ENCODE measurements at regions not wholly inside any gene's neighbourhood (a gene's known extent, or its start where the extent isn't known, plus 50 kb on each side); places are given as distances from the start of the nearest gene placed in this dataset.

- intact Hi-C loops (cut with micrococcal nuclease; ENCODE audit: unreplicated experiment) = no loop called here
- Mint-ChIP-seq H3K27me3 (ENCODE audit: unreplicated experiment) (peaks cover 22% of the 10 kb centered on the region), H3K36me3 (ENCODE audit: insufficient read depth, unreplicated experiment) (no peaks in the 10 kb centered on the region), H3K4me3 (ENCODE audit: low read depth, unreplicated experiment) (no peak overlapping the region), H3K4me1 (ENCODE audit: low read depth, unreplicated experiment) (no peaks in the 10 kb centered on the region), H3K27ac (ENCODE audit: unreplicated experiment) (no peak overlapping the region), H3K9me3 (ENCODE audit: low read depth, unreplicated experiment) (peaks cover 8% of the 10 kb centered on the region)
- DNase-seq = no peak
- BruUV-seq (replicated peaks) = no TSS peak
- CTCF ChIA-PET = no interaction called here
- TF ChIP-seq CTCF (IDR thresholded peaks at IDR 0.05; ENCODE audit: unreplicated experiment) = no peak
These were observed 470.5 kb upstream of the SALL1 start for GRCh38 chr16:51621610-51622009.

GRCh38 chr16:51615141-51615540 is 464.1 kb upstream of the SALL1 start:
- no peak overlapping the region for H3K27ac Mint-ChIP-seq (ENCODE audit: unreplicated experiment)
- no peak for TF ChIP-seq CTCF (IDR thresholded peaks at IDR 0.05; ENCODE audit: unreplicated experiment)
- H3K36me3 Mint-ChIP-seq (ENCODE audit: insufficient read depth, unreplicated experiment) = no peaks in the 10 kb centered on the region
- H3K9me3 Mint-ChIP-seq (ENCODE audit: low read depth, unreplicated experiment) = peaks cover 4% of the 10 kb centered on the region
- CTCF ChIA-PET = no interaction called here
- BruUV-seq (replicated peaks) = no TSS peak
- DNase-seq = no peak
- no peak overlapping the region for H3K4me3 Mint-ChIP-seq (ENCODE audit: low read depth, unreplicated experiment)
- no peaks in the 10 kb centered on the region for H3K4me1 Mint-ChIP-seq (ENCODE audit: low read depth, unreplicated experiment)
- H3K27me3 Mint-ChIP-seq (ENCODE audit: unreplicated experiment) = peaks cover 27% of the 10 kb centered on the region
- intact Hi-C loops (cut with micrococcal nuclease; ENCODE audit: unreplicated experiment) = no loop called here

GRCh38 chr16:51607201-51607651 is 456.2 kb upstream of the SALL1 start:
- CTCF ChIA-PET = no interaction called here
- BruUV-seq (replicated peaks) = no TSS peak
- Mint-ChIP-seq H3K9me3 (ENCODE audit: low read depth, unreplicated experiment) (peaks cover 4% of the 10 kb centered on the region), H3K27ac (ENCODE audit: unreplicated experiment) (no peak overlapping the region), H3K4me1 (ENCODE audit: low read depth, unreplicated experiment) (no peaks in the 10 kb centered on the region), H3K36me3 (ENCODE audit: insufficient read depth, unreplicated experiment) (no peaks in the 10 kb centered on the region), H3K27me3 (ENCODE audit: unreplicated experiment) (peaks cover 50% of the 10 kb centered on the region), H3K4me3 (ENCODE audit: low read depth, unreplicated experiment) (no peak overlapping the region)
- TF ChIP-seq CTCF (IDR thresholded peaks at IDR 0.05; ENCODE audit: unreplicated experiment) = no peak
- intact Hi-C loops (cut with micrococcal nuclease; ENCODE audit: unreplicated experiment) = no loop called here
- DNase-seq = no peak

GRCh38 chr16:51596247-51596646 is 445.2 kb upstream of the SALL1 start:
- CTCF ChIA-PET = no interaction called here
- DNase-seq = no peak
- Mint-ChIP-seq H3K27ac (ENCODE audit: unreplicated experiment) (no peak overlapping the region), H3K4me1 (ENCODE audit: low read depth, unreplicated experiment) (peaks cover 15% of the 10 kb centered on the region), H3K27me3 (ENCODE audit: unreplicated experiment) (no peaks in the 10 kb centered on the region), H3K9me3 (ENCODE audit: low read depth, unreplicated experiment) (no peaks in the 10 kb centered on the region), H3K36me3 (ENCODE audit: insufficient read depth, unreplicated experiment) (no peaks in the 10 kb centered on the region), H3K4me3 (ENCODE audit: low read depth, unreplicated experiment) (no peak overlapping the region)
- BruUV-seq (replicated peaks) = no TSS peak
- intact Hi-C loops (cut with micrococcal nuclease; ENCODE audit: unreplicated experiment) = no loop called here
- TF ChIP-seq CTCF (IDR thresholded peaks at IDR 0.05; ENCODE audit: unreplicated experiment) = no peak

All from Calu3 (cell line).